ENCODE measurements at regions not wholly inside any gene's neighbourhood (a gene's known extent, or its start where the extent isn't known, plus 50 kb on each side); places are given as distances from the start of the nearest gene placed in this dataset.

GRCh38 chr5:30384171-30384570 is 809.3 kb upstream of the CDH6 start:
- FAIRE-seq: no peak
- H4K20me1 ChIP-seq (replicated peaks; ENCODE audit: control insufficient read depth, extremely low read depth, insufficient read depth, low read length): no peaks in the 10 kb centered on the region
- no TSS peak for BruUV-seq (replicated peaks)
- TF ChIP-seq CTCF (IDR thresholded peaks at IDR 0.05; ENCODE audit: extremely low read depth in 1 of 2, insufficient read depth in 1 of 2, low read depth in 1 of 2, low read length in 2 of 2) (no peak), MAX (IDR thresholded peaks at IDR 0.05; ENCODE audit: insufficient read depth, insufficient read length) (no peak), POLR2AphosphoS5 (IDR thresholded peaks at IDR 0.05; ENCODE audit: insufficient read depth, low read depth, low read length) (no peak), JUN (IDR thresholded peaks at IDR 0.05; ENCODE audit: borderline replicate concordance, insufficient read depth, insufficient read length, low read depth) (no peak), MYC (IDR thresholded peaks at IDR 0.05; ENCODE audit: low read depth, low read length) (no peak), FOS (IDR thresholded peaks at IDR 0.05; ENCODE audit: borderline replicate concordance, insufficient read depth, low read length) (no peak)
- no peak overlapping the region for H3K4me3 ChIP-seq (replicated peaks in 1 of 3; ENCODE audit: insufficient read depth in 1 of 3, low read depth in 1 of 3, low read length in 3 of 3)
- no peaks in the 10 kb centered on the region for H3K36me3 ChIP-seq (ENCODE audit: control insufficient read depth in 2 of 2, extremely low read depth in 1 of 2, insufficient read depth in 2 of 2, low read length in 2 of 2)
- intact Hi-C loops (cut with micrococcal nuclease) (no loop called here), dilution Hi-C loops (cut with MboI; ENCODE audit: extremely low pct_ligation_motif_present, low sequenced_read_pairs) (no loop called here)
- no peaks in the 10 kb centered on the region for H3K27me3 ChIP-seq (ENCODE audit: control insufficient read depth in 2 of 2, insufficient read depth in 2 of 2, low read length in 2 of 2)
- no peaks in the 10 kb centered on the region for H3K9me1 ChIP-seq (replicated peaks; ENCODE audit: control insufficient read depth, extremely low read depth, insufficient read depth, low read length)
- no peak overlapping the region for H3K27ac ChIP-seq (ENCODE audit: insufficient read depth, low read depth, low read length)
- ChIA-PET CTCF (no interaction called here), POLR2A (no interaction called here)
- no peak overlapping the region for H3K4me2 ChIP-seq (ENCODE audit: insufficient read depth, low read length)
- H3K9ac ChIP-seq (replicated peaks; ENCODE audit: extremely low read depth, insufficient read depth, low read length): no peak overlapping the region
- H3K9me3 ChIP-seq (replicated peaks; ENCODE audit: control insufficient read depth, insufficient read depth, low read length): peaks cover 3% of the 10 kb centered on the region
- H3K79me2 ChIP-seq (ENCODE audit: control insufficient read depth, insufficient read depth, low read length): no peaks in the 10 kb centered on the region
- DNase-seq (ENCODE audit: low read depth, low spot score): no peak
- H2AFZ ChIP-seq (ENCODE audit: low read depth, low read length): no peak overlapping the region
- H3K4me1 ChIP-seq (ENCODE audit: control insufficient read depth, extremely low read depth, insufficient read depth, low read length): no peaks in the 10 kb centered on the region

- dilution Hi-C loops (cut with MboI; ENCODE audit: extremely low pct_ligation_motif_present, low sequenced_read_pairs) (no loop called here), intact Hi-C loops (cut with micrococcal nuclease) (no loop called here)
- Histone ChIP-seq H3K9ac (replicated peaks; ENCODE audit: extremely low read depth, insufficient read depth, low read length) (no peak overlapping the region), H3K4me2 (ENCODE audit: insufficient read depth, low read length) (no peak overlapping the region), H3K27me3 (ENCODE audit: control insufficient read depth in 2 of 2, insufficient read depth in 2 of 2, low read length in 2 of 2) (no peaks in the 10 kb centered on the region), H3K9me3 (replicated peaks; ENCODE audit: control insufficient read depth, insufficient read depth, low read length) (peaks cover 7% of the 10 kb centered on the region), H3K4me3 (replicated peaks in 1 of 3; ENCODE audit: insufficient read depth in 1 of 3, low read depth in 1 of 3, low read length in 3 of 3) (no peak overlapping the region), H4K20me1 (replicated peaks; ENCODE audit: control insufficient read depth, extremely low read depth, insufficient read depth, low read length) (no peaks in the 10 kb centered on the region), H3K36me3 (ENCODE audit: control insufficient read depth in 2 of 2, extremely low read depth in 1 of 2, insufficient read depth in 2 of 2, low read length in 2 of 2) (no peaks in the 10 kb centered on the region), H3K27ac (ENCODE audit: insufficient read depth, low read depth, low read length) (no peak overlapping the region), H2AFZ (ENCODE audit: low read depth, low read length) (no peak overlapping the region), H3K4me1 (ENCODE audit: control insufficient read depth, extremely low read depth, insufficient read depth, low read length) (no peaks in the 10 kb centered on the region), H3K9me1 (replicated peaks; ENCODE audit: control insufficient read depth, extremely low read depth, insufficient read depth, low read length) (no peaks in the 10 kb centered on the region), H3K79me2 (ENCODE audit: control insufficient read depth, insufficient read depth, low read length) (no peaks in the 10 kb centered on the region)
- no peak for TF ChIP-seq FOS (IDR thresholded peaks at IDR 0.05; ENCODE audit: borderline replicate concordance, insufficient read depth, low read length)
- no peak for TF ChIP-seq GATA2 (IDR thresholded peaks at IDR 0.05; ENCODE audit: insufficient read depth, insufficient read length, low read depth, low read length)
- TF ChIP-seq EZH2 (IDR thresholded peaks at IDR 0.05; ENCODE audit: borderline replicate concordance, low read depth, low read length, severe bottlenecking): no peak
- TF ChIP-seq JUN (IDR thresholded peaks at IDR 0.05; ENCODE audit: borderline replicate concordance, insufficient read depth, insufficient read length, low read depth): no peak
- no peak for TF ChIP-seq CTCF (IDR thresholded peaks at IDR 0.05; ENCODE audit: extremely low read depth in 1 of 2, insufficient read depth in 1 of 2, low read depth in 1 of 2, low read length in 2 of 2)
- TF ChIP-seq MYC (IDR thresholded peaks at IDR 0.05; ENCODE audit: low read depth, low read length): no peak
- TF ChIP-seq POLR2A (IDR thresholded peaks at IDR 0.05; ENCODE audit: low read depth, low read length): no peak
- TF ChIP-seq POLR2AphosphoS5 (IDR thresholded peaks at IDR 0.05; ENCODE audit: insufficient read depth, low read depth, low read length): no peak
- TF ChIP-seq MAX (IDR thresholded peaks at IDR 0.05; ENCODE audit: insufficient read depth, insufficient read length): no peak
- DNase-seq (ENCODE audit: low read depth, low spot score) (no peak), FAIRE-seq (no peak)
- POLR2A ChIA-PET: no interaction called here
- no TSS peak for BruUV-seq (replicated peaks)
- CTCF ChIA-PET: no interaction called here
Measured at GRCh38 chr5:30380228-30380627, 813.3 kb upstream of the CDH6 start.

Measured in endothelial cell of umbilical vein (primary cell).